ENCODE measurements at regions not wholly inside any gene's neighbourhood (a gene's known extent, or its start where the extent isn't known, plus 50 kb on each side); places are given as distances from the start of the nearest gene placed in this dataset.

DNA sequence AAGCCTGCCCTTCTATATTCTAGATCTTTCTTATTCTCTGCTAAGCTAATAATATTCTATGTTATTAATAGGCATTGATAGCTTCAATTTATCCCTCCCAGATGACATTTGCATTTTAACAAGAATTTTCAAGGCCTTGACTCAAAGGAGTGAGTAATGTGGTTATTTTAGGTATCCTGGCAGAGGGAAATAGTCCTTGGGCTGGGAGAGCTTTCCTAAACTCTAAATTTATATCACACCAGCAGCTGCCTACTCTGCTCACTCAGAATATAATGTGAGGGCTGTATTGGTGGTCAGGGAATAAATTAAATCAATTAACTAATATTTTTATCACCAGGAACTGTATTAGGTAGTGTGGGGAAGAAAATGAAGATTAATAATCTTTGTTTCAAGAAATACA is 74.8 kb upstream of the ADAM23 start:
- no peak overlapping the region for H3K4me3 ChIP-seq (ENCODE audit: control insufficient read depth, low read depth, low read length)
- TF ChIP-seq, protein P1, sequence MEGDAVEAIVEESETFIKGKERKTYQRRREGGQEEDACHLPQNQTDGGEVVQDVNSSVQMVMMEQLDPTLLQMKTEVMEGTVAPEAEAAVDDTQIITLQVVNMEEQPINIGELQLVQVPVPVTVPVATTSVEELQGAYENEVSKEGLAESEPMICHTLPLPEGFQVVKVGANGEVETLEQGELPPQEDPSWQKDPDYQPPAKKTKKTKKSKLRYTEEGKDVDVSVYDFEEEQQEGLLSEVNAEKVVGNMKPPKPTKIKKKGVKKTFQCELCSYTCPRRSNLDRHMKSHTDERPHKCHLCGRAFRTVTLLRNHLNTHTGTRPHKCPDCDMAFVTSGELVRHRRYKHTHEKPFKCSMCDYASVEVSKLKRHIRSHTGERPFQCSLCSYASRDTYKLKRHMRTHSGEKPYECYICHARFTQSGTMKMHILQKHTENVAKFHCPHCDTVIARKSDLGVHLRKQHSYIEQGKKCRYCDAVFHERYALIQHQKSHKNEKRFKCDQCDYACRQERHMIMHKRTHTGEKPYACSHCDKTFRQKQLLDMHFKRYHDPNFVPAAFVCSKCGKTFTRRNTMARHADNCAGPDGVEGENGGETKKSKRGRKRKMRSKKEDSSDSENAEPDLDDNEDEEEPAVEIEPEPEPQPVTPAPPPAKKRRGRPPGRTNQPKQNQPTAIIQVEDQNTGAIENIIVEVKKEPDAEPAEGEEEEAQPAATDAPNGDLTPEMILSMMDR (IDR thresholded peaks at IDR 0.05; ENCODE audit: control insufficient read depth, insufficient read depth, low read depth, low read length, missing control alignments): no peak
- no peak for DNase-seq (ENCODE audit: low read depth)

GRCh38 chr2:206368933-206369569 is 74.3 kb upstream of the ADAM23 start:
- TF ChIP-seq, protein P1 (IDR thresholded peaks at IDR 0.05; ENCODE audit: control insufficient read depth, insufficient read depth, low read depth, low read length, missing control alignments): no peak
- no peak for DNase-seq (ENCODE audit: low read depth)
- no peak overlapping the region for H3K4me3 ChIP-seq (ENCODE audit: control insufficient read depth, low read depth, low read length)

GRCh38 chr2:206375956-206376355 is 67.4 kb upstream of the ADAM23 start:
- no peak for DNase-seq (ENCODE audit: low read depth)
- no peak overlapping the region for H3K4me3 ChIP-seq (ENCODE audit: control insufficient read depth, low read depth, low read length)
- TF ChIP-seq, protein P1 (IDR thresholded peaks at IDR 0.05; ENCODE audit: control insufficient read depth, insufficient read depth, low read depth, low read length, missing control alignments): no peak

DNA sequence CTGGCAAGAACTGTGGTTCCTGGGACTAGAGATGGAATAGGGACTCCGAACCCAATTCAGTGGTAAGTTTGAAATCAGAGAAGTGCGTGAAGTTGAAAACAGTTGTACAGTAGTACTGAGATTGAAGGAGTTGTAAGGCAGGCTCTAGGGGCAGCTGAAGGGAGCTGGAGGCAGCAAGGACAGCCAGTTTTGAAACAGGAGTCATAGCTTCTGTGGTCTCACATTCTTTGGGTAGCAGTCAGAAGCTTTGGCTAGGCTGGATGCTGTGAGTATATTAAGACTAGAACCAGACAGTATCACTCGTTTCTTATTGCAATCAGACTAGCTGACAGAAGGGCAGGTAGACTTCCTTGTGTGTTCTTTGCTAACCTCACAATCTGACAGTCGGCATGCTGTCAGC is 64.5 kb upstream of the ADAM23 start:
- no peak overlapping the region for H3K4me3 ChIP-seq (ENCODE audit: control insufficient read depth, low read depth, low read length)
- peak; percentile 8 for DNase-seq (ENCODE audit: low read depth)
- TF ChIP-seq, protein P1 (IDR thresholded peaks at IDR 0.05; ENCODE audit: control insufficient read depth, insufficient read depth, low read depth, low read length, missing control alignments): no peak

DNA sequence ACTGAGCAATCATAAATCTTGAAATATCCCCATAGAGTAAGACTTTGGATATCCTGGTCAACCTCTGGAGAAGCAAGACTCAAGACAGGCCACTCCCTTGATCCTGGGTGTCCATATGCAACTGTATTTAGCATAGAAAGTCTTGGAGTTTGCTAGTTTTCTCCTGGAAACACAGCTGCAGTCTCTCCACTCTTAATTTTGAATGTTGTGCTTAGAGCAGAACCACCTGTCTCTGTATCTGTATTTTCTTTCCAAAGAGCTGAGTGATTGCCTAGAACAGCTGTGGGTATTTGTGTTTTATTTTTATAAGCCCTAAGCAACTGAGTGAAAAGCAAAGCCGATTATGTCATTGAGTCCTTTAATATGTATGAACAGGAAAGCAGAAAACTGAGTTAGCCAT is 64.1 kb upstream of the ADAM23 start:
- no peak overlapping the region for H3K4me3 ChIP-seq (ENCODE audit: control insufficient read depth, low read depth, low read length)
- DNase-seq (ENCODE audit: low read depth): no peak
- TF ChIP-seq, protein P1 (IDR thresholded peaks at IDR 0.05; ENCODE audit: control insufficient read depth, insufficient read depth, low read depth, low read length, missing control alignments): no peak

DNA sequence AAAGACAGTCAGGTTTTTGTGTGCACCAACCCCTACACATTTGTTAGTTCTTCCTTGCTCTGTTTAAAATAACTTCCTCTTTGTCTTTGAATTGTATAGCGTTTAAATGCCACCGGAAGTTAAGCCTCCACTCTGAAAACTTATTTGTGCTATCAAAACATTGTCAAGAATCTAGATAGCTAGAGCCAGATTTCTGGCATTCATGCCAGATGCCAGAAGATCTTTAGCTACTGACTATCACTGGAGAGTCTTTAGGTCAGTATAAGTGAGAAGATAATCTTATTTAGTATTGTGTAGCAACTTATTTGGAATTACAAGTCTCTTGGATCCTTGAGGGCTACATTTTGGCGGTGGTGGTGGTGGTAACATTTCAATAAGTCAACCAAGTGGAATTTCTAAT is 63.4 kb upstream of the ADAM23 start:
- DNase-seq (ENCODE audit: low read depth): no peak
- TF ChIP-seq, protein P1 (IDR thresholded peaks at IDR 0.05; ENCODE audit: control insufficient read depth, insufficient read depth, low read depth, low read length, missing control alignments): no peak
- no peak overlapping the region for H3K4me3 ChIP-seq (ENCODE audit: control insufficient read depth, low read depth, low read length)
